Testis (tissue), 2 donors: ENCODE measurements at regions not wholly inside any gene's neighbourhood (a gene's known extent, or its start where the extent isn't known, plus 50 kb on each side); places are given as distances from the start of the nearest gene placed in this dataset.
A peak's percentile ranks its signal among the peaks of the same experiment; 100 is the strongest.

Source experiments
- DNase-seq: peaks from one replicate; pipeline ENCODE4 v3.0.0-alpha.2; 2019
- H3K27ac ChIP-seq, 2 donors: fragments of 200-600 bp; sonication (generic); one replicate each; pipeline ENCODE4 v1.5.1; 2019
- H3K27me3 ChIP-seq: fragments of 200-600 bp; sonication (generic); one replicate; pipeline ENCODE4 v1.5.1; 2019
- H3K36me3 ChIP-seq: fragments of 200-600 bp; sonication (generic); one replicate; pipeline ENCODE4 v1.5.1; 2017; ENCODE audit warnings: low read depth; ENCODE audit errors: missing control alignments
- H3K4me1 ChIP-seq: fragments of 200-600 bp; sonication (generic); one replicate; pipeline ENCODE4 v1.5.1; 2019
- H3K4me3 ChIP-seq, 2 donors: fragments of 200-600 bp; sonication (generic); one replicate each; pipeline ENCODE4 v1.5.1; 2017 to 2019
- H3K9me3 ChIP-seq: fragments of 200-600 bp; sonication (generic); one replicate; pipeline ENCODE4 v1.5.1; 2017
- POLR2A ChIP-seq: fragments of 450-650 bp; IDR thresholded peaks from one replicate; pipeline ENCODE4 v1.6.1; 2017; ENCODE audit warnings: antibody characterized with exemption, mild to moderate bottlenecking, moderate library complexity
- WGBS, 2 donors: methylation state at CpG; one replicate each; pipeline ENCODE4 v1.1.5; 2018; 5-methylcytosine and 5-hydroxymethylcytosine counted together
- intact Hi-C: fragments of 100-400 bp; cut with DNase I; formaldehyde crosslinking; loops from one replicate; pipeline ENCODE4 v1.15.1; 2023; ENCODE audit warnings: low total_unique reads
- TF ChIP-seq, protein P1 (sequence below), 3 experiments: fragments of 450-650 bp in 2 of 3; fragments of 200-600 bp in 1 of 3; sonication (generic) in 1 of 3; IDR thresholded peaks; one replicate each; pipeline ENCODE4 v1.5.1; 2016 to 2019; ENCODE audit warnings: antibody characterized with exemption in 3 of 3, mild to moderate bottlenecking in 2 of 3, moderate library complexity in 1 of 3

DNA sequence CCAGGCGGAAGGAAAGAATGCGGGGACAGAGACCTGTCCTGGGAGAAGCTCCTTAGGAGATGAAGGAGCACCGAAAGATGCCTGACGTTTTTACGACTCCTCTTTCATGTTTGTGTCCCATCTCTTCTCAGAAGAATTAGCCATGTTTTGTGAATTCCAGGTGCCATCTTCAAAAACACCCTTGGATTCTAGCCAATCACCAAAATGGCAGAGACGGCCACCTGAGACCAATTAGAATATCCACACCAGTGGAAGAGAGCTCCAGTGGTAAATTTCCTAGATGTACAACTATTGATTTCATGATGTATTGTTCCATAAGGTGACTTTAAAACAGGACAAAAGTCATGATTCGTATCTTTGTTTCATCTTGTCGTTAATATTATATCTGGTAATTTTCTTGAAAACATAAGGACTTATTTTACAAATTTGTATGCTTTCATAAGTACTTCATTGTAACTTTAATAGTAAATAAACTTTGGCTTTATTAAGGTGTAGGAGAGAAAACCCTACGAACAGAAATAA, 62.3 kb upstream of the NUDT4 start:
- intact Hi-C loops, result no loop called here

DNA sequence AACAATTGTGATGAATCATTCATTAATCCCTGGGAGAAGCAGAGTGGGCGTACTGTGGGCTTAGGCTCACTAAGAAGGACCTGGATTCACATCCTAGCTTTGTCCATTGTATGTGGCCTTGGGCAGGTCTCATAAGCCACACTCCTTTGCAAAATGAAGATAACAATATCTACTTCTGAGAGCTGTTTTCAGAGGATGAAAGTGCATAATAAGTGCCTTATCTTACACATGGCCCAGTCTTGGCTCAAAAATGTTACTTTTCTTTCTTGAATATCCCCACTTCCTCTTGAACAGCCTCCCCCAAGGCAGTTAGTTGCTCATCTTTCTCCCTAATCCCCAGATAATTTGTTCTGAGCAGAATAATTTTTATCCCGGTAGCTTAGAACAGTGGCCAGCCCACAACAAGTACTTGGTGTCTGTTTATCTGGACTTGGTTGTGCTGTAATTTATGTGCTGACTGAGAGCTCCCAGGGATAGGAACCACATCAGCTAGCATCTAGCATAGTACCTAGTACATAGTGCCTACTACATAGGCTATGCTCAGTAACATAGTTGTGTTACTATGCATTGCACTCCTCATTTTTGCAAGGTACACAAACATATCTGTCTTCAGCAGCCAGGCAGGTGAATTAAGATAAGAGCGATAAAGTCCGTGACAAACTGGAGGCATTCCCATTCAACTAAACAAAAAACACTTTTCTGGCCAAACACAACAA, 61.7 kb upstream of the NUDT4 start:
- intact Hi-C loops, result no loop called here
- H3K36me3 ChIP-seq, result no peaks in the 10 kb centered on the region
- 21 to 26% methylated on average over 4 of the region's 4 CpGs for WGBS, 2 donors
- H3K27ac ChIP-seq, result no peak overlapping the region
- peaks cover 4% of the 10 kb centered on the region for H3K4me1 ChIP-seq
- H3K27me3 ChIP-seq, result no peaks in the 10 kb centered on the region
- H3K9me3 ChIP-seq, result no peaks in the 10 kb centered on the region
- no peak overlapping the region for H3K4me3 ChIP-seq
- TF ChIP-seq, protein P1, sequence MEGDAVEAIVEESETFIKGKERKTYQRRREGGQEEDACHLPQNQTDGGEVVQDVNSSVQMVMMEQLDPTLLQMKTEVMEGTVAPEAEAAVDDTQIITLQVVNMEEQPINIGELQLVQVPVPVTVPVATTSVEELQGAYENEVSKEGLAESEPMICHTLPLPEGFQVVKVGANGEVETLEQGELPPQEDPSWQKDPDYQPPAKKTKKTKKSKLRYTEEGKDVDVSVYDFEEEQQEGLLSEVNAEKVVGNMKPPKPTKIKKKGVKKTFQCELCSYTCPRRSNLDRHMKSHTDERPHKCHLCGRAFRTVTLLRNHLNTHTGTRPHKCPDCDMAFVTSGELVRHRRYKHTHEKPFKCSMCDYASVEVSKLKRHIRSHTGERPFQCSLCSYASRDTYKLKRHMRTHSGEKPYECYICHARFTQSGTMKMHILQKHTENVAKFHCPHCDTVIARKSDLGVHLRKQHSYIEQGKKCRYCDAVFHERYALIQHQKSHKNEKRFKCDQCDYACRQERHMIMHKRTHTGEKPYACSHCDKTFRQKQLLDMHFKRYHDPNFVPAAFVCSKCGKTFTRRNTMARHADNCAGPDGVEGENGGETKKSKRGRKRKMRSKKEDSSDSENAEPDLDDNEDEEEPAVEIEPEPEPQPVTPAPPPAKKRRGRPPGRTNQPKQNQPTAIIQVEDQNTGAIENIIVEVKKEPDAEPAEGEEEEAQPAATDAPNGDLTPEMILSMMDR (IDR thresholded peaks at IDR 0.05), result no peak
- TF ChIP-seq POLR2A, result no peak
- peak; percentile 19 for DNase-seq

More for the DNA sequence above, 62.3 kb upstream of the NUDT4 start:
- no peaks in the 10 kb centered on the region for H3K9me3 ChIP-seq
- WGBS, 2 donors, result 59 to 70% methylated on average over 9 of the region's 9 CpGs
- no peak for DNase-seq
- no peaks in the 10 kb centered on the region for H3K36me3 ChIP-seq
- TF ChIP-seq, protein P1 (IDR thresholded peaks at IDR 0.05), result no peak
- TF ChIP-seq POLR2A, result no peak
- peak overlapping the region in 1 of 2 donors; percentile 30 for H3K27ac ChIP-seq
- H3K27me3 ChIP-seq, result no peaks in the 10 kb centered on the region
- peaks cover 4% of the 10 kb centered on the region for H3K4me1 ChIP-seq
- H3K4me3 ChIP-seq, result peak overlapping the region; percentile 51 to 55

DNA sequence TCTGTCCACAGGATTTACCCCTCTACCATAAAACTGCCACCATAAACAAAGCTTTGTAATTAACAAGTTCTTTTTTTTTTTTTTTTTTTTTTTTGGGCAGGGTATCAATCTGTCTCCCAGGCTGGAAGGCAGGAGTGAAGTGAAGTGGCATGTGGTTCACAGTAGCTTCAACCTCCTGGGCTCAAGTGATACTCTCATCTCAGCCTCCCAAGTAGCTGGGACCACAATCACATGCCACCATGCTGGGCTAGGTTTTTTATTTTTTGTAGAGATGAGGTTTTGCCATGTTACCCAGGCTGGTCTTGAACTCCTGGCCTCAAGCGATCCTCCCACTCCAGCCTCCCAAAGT, 61.1 kb upstream of the NUDT4 start:
- no peak for DNase-seq
- H3K27me3 ChIP-seq, result no peaks in the 10 kb centered on the region
- no peak overlapping the region for H3K27ac ChIP-seq
- intact Hi-C loops, result no loop called here
- WGBS, 2 donors, result 91 to 100% methylated on average over 1 of the region's 1 CpG
- no peaks in the 10 kb centered on the region for H3K36me3 ChIP-seq
- H3K9me3 ChIP-seq, result no peaks in the 10 kb centered on the region
- no peak for TF ChIP-seq POLR2A
- TF ChIP-seq, protein P1 (IDR thresholded peaks at IDR 0.05), result no peak
- peaks cover 4% of the 10 kb centered on the region for H3K4me1 ChIP-seq
- H3K4me3 ChIP-seq, result no peak overlapping the region

DNA sequence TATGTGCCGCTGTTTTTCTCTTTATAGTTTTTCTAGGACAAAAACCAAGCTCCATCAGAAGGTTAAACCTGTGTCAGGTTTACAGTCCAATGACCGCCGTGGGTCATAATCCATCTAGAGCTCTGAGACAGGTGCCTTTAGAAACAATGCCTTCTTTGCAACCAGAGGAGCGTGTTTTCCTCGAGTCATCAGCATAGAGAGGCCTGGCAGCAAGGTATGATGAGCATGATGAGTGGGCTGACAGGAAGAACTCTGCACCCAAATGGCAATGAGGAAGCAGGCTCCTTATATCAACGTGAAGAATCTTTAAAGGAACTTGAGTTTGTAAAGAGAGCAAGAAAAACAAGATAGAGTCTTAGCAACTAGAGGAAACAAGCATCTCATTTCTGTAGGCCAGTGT, 60.5 kb upstream of the NUDT4 start:
- H3K36me3 ChIP-seq, result no peaks in the 10 kb centered on the region
- no peak overlapping the region for H3K4me3 ChIP-seq
- H3K4me1 ChIP-seq, result peaks cover 4% of the 10 kb centered on the region
- 78 to 80% methylated on average over 6 of the region's 6 CpGs for WGBS, 2 donors
- no peaks in the 10 kb centered on the region for H3K9me3 ChIP-seq
- TF ChIP-seq, protein P1 (IDR thresholded peaks at IDR 0.05), result no peak
- no peak for DNase-seq
- no peak overlapping the region for H3K27ac ChIP-seq
- H3K27me3 ChIP-seq, result no peaks in the 10 kb centered on the region
- intact Hi-C loops, result no loop called here
